Colon (tissue), 2 donors: ENCODE measurements at regions not wholly inside any gene's neighbourhood (a gene's known extent, or its start where the extent isn't known, plus 50 kb on each side); places are given as distances from the start of the nearest gene placed in this dataset.
"Not testable (repeated sequence)": the region's sequence is repeated elsewhere in the genome, so short reads cannot be mapped to it uniquely, and the experiment has no call there.

Experiments used
- FAIRE-seq: peaks from 2 replicates; lab custom pipeline; 2012; peaks lifted over from hg19 to GRCh38; lab: Jason Lieb, UNC
- donor health status: control.
- donor health status: control.

GRCh38 chr17:68780596-68780995 lies 174.6 kb downstream of the ABCA8 start:
- no peak for FAIRE-seq

- no peak for FAIRE-seq
Measured at GRCh38 chr17:68778726-68779125, 176.5 kb downstream of the ABCA8 start.

- no peak for FAIRE-seq
Measured at GRCh38 chr17:68777856-68778694, 176.9 kb upstream of the FAM20A start.

- FAIRE-seq = no peak
Measured at GRCh38 chr17:68777243-68777855, 176.2 kb upstream of the FAM20A start.

- FAIRE-seq = no peak
Measured at GRCh38 chr17:68776451-68776850, 175.3 kb upstream of the FAM20A start.

GRCh38 chr17:68775969-68776368 lies 174.8 kb upstream of the FAM20A start:
- no peak for FAIRE-seq

- no peak for FAIRE-seq
Measured at GRCh38 chr17:68775318-68775717, 174.2 kb upstream of the FAM20A start.

- FAIRE-seq = no peak
Measured at GRCh38 chr17:68771867-68772515, 170.8 kb upstream of the FAM20A start.

GRCh38 chr17:68768804-68769203 lies 167.6 kb upstream of the FAM20A start:
- no peak for FAIRE-seq

GRCh38 chr17:68766640-68767039 lies 165.5 kb upstream of the FAM20A start:
- no peak for FAIRE-seq

GRCh38 chr17:68763562-68763961 lies 162.4 kb upstream of the FAM20A start:
- FAIRE-seq = no peak

- no peak for FAIRE-seq
Measured at GRCh38 chr17:68762911-68763310, 161.7 kb upstream of the FAM20A start.

- no peak for FAIRE-seq
Measured at GRCh38 chr17:68760141-68760475, 158.9 kb upstream of the FAM20A start.

- no peak for FAIRE-seq
Measured at GRCh38 chr17:68759343-68760140, 158.4 kb upstream of the FAM20A start.

- no peak for FAIRE-seq
Measured at GRCh38 chr17:68759002-68759342, 157.8 kb upstream of the FAM20A start.

GRCh38 chr17:68757866-68758757 lies 156.9 kb upstream of the FAM20A start:
- FAIRE-seq = not testable (repeated sequence)

- FAIRE-seq = no peak
Measured at GRCh38 chr17:68753985-68754769, 153.0 kb upstream of the FAM20A start.

- FAIRE-seq = no peak
Measured at GRCh38 chr17:68750208-68750562, 149.0 kb upstream of the FAM20A start.

GRCh38 chr17:68749349-68750207 lies 148.4 kb upstream of the FAM20A start:
- no peak for FAIRE-seq

- no peak for FAIRE-seq
Measured at GRCh38 chr17:68748381-68748780, 147.2 kb upstream of the FAM20A start.
